PC-9 (cell line): ENCODE measurements at regions not wholly inside any gene's neighbourhood (a gene's known extent, or its start where the extent isn't known, plus 50 kb on each side); places are given as distances from the start of the nearest gene placed in this dataset.
"Not testable (repeated sequence)": the region's sequence is repeated elsewhere in the genome, so short reads cannot be mapped to it uniquely, and the experiment has no call there.

Experiments
- BruUV-seq: library from RNA; stranded (reverse); fragments of 400-500 nt; replicated peaks from 2 replicates; lab custom pipeline; 2021; lab: Mats Ljungman, UMichigan
- CTCF ChIA-PET: fragments of 300-600 bp; sonication (Branson Sonifier 250); formaldehyde crosslinking; loops from one replicate; lab custom pipeline; 2022; ENCODE audit warnings: antibody characterized with exemption; lab: Charles Lee
- POLR2A ChIA-PET: fragments of 300-600 bp; sonication (Branson Sonifier 250); formaldehyde crosslinking; loops from one replicate; lab custom pipeline; 2022; ENCODE audit warnings: antibody characterized with exemption; ENCODE audit not compliant: unreplicated experiment; lab: Charles Lee
- DNase-seq, 2 experiments: peaks; one replicate each; pipeline versions ENCODE4 v3.0.0 to v3.0.0-alpha.2; 2015 to 2022; ENCODE audit warnings: mixed read lengths in 1 of 2
- H2AFZ ChIP-seq: fragments of 200-600 bp; sonication (generic); 2 replicates; pipeline ENCODE4 v1.8.1; 2017; ENCODE audit warnings: antibody characterized with exemption
- H3F3A ChIP-seq: fragments of 200-600 bp; sonication (generic); 2 replicates; pipeline ENCODE4 v1.8.1; 2017; ENCODE audit warnings: antibody characterized with exemption, mild to moderate bottlenecking, low read depth; ENCODE audit not compliant: insufficient read depth
- H3K27ac ChIP-seq: fragments of 200-600 bp; sonication (generic); 2 replicates; pipeline ENCODE4 v1.6.1; 2016; ENCODE audit warnings: mixed run types
- H3K27me3 ChIP-seq: fragments of 200-600 bp; sonication (generic); 2 replicates; pipeline ENCODE4 v1.6.1; 2016; ENCODE audit warnings: low read depth, mixed run types; ENCODE audit not compliant: insufficient read depth
- H3K36me3 ChIP-seq: fragments of 200-600 bp; sonication (generic); 2 replicates; pipeline ENCODE4 v1.6.1; 2016; ENCODE audit warnings: low read depth, mixed run types
- H3K4me1 ChIP-seq: fragments of 200-600 bp; sonication (generic); replicated peaks from 2 replicates; pipeline ENCODE4 v1.6.1; 2016; ENCODE audit warnings: mixed run types; ENCODE audit not compliant: insufficient read depth
- H3K4me2 ChIP-seq: fragments of 200-600 bp; sonication (generic); 2 replicates; pipeline ENCODE4 v1.6.1; 2017; ENCODE audit warnings: mixed run types
- H3K4me3 ChIP-seq: fragments of 200-600 bp; sonication (generic); 2 replicates; pipeline ENCODE4 v1.6.1; 2016; ENCODE audit warnings: mixed run types
- H3K79me2 ChIP-seq: fragments of 200-600 bp; sonication (generic); 2 replicates; pipeline ENCODE4 v1.6.1; 2017; ENCODE audit warnings: low read depth, mixed run types
- H3K9me2 ChIP-seq: fragments of 200-600 bp; sonication (generic); 2 replicates; pipeline ENCODE4 v1.8.1; 2017; ENCODE audit warnings: mild to moderate bottlenecking; ENCODE audit not compliant: insufficient read depth
- H3K9me3 ChIP-seq: fragments of 200-600 bp; sonication (generic); 2 replicates; pipeline ENCODE4 v1.8.1; 2016; ENCODE audit warnings: low read depth; ENCODE audit not compliant: insufficient read depth
- H4K20me1 ChIP-seq: fragments of 200-600 bp; sonication (generic); 2 replicates; pipeline ENCODE4 v1.8.1; 2017; ENCODE audit not compliant: insufficient read depth
- EZH2 ChIP-seq: fragments of 200-600 bp; sonication (generic); IDR thresholded peaks from 2 replicates; pipeline ENCODE4 v1.8.0; 2017; ENCODE audit warnings: antibody characterized with exemption, low read depth
- intact Hi-C: fragments of 100-400 bp; cut with micrococcal nuclease; formaldehyde crosslinking; loops from one replicate; pipeline ENCODE4 v1.10.0; 2022; ENCODE audit not compliant: unreplicated experiment
- TF ChIP-seq, protein P1 (sequence below): fragments of 200-600 bp; sonication (generic); conservative IDR thresholded peaks from 2 replicates; pipeline ENCODE4 v1.6.1; 2017; ENCODE audit warnings: mixed run types, antibody characterized with exemption, mild to moderate bottlenecking, moderate library complexity

- H3K9me3 ChIP-seq, result peaks cover 19% of the 10 kb centered on the region
- peak overlapping the region; percentile 62 for H3K4me2 ChIP-seq
- peak overlapping the region; percentile 85 for H3K27ac ChIP-seq
- no peaks in the 10 kb centered on the region for H3K79me2 ChIP-seq
- H3K36me3 ChIP-seq, result no peaks in the 10 kb centered on the region
- POLR2A ChIA-PET, result interaction anchor here (0.5 kb wide), 1 partner anchor 30 kb away, joined by 4 read pairs; no protein-coding TSS in a partner anchor
- TF ChIP-seq EZH2, result no peak
- TF ChIP-seq, protein P1, sequence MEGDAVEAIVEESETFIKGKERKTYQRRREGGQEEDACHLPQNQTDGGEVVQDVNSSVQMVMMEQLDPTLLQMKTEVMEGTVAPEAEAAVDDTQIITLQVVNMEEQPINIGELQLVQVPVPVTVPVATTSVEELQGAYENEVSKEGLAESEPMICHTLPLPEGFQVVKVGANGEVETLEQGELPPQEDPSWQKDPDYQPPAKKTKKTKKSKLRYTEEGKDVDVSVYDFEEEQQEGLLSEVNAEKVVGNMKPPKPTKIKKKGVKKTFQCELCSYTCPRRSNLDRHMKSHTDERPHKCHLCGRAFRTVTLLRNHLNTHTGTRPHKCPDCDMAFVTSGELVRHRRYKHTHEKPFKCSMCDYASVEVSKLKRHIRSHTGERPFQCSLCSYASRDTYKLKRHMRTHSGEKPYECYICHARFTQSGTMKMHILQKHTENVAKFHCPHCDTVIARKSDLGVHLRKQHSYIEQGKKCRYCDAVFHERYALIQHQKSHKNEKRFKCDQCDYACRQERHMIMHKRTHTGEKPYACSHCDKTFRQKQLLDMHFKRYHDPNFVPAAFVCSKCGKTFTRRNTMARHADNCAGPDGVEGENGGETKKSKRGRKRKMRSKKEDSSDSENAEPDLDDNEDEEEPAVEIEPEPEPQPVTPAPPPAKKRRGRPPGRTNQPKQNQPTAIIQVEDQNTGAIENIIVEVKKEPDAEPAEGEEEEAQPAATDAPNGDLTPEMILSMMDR, result no peak
- H3K4me3 ChIP-seq, result peak overlapping the region; percentile 19; the same call in 1 of the 2 replicates
- no peak overlapping the region for H2AFZ ChIP-seq
- no peaks in the 10 kb centered on the region for H3K27me3 ChIP-seq
- H3K4me1 ChIP-seq, result peaks cover 56% of the 10 kb centered on the region
- TSS peak; percentile 99 for BruUV-seq
- no peaks in the 10 kb centered on the region for H4K20me1 ChIP-seq
- no peaks in the 10 kb centered on the region for H3K9me2 ChIP-seq
- DNase-seq, result peak; percentile 66 to 99
- peaks cover 25% of the 10 kb centered on the region for H3F3A ChIP-seq
- intact Hi-C loops, result loop anchor here (1.0 kb wide), 2 partner anchors 8 to 60 kb away; no protein-coding TSS in a partner anchor
- CTCF ChIA-PET, result no interaction called here
Observed at GRCh38 chr11:122197066-122197987, 81.3 kb upstream of the BLID start.

DNA sequence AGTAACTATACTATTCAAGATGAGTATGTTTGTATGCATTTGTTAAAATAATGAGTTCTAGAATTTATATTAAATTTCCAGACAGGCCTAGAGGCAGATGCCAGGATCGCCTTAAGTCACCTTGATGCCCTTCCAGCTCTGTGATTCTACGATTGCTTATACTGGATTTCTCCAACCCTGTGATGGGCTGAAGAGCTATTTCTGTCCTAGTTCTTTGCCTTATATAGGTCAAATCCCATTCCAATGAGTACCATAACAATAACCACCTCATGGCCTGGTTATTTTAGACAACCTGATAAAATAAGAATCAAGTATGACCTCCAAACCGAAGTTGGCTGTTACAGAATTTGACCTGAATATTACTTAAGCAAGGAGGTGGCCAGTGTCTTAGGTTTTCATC is 79.8 kb upstream of the BLID start:
- Histone ChIP-seq H3K4me3 (no peak overlapping the region), H3K79me2 (no peaks in the 10 kb centered on the region), H3K4me1 (peaks cover 60% of the 10 kb centered on the region), H3K9me3 (peaks cover 25% of the 10 kb centered on the region), H3K27ac (peak overlapping the region; percentile 85), H4K20me1 (no peaks in the 10 kb centered on the region), H3K9me2 (no peaks in the 10 kb centered on the region), H3K4me2 (peak overlapping the region; percentile 62; the same call in 1 of the 2 replicates), H3F3A (peaks cover 25% of the 10 kb centered on the region), H2AFZ (no peak overlapping the region), H3K27me3 (no peaks in the 10 kb centered on the region), H3K36me3 (0 out of 2 replicates have a peak, but pooled peaks cover under 1% of the 10 kb centered on the region)
- ChIA-PET POLR2A (no interaction called here), CTCF (no interaction called here)
- BruUV-seq, result no TSS peak
- intact Hi-C loops, result no loop called here
- TF ChIP-seq, protein P1, result no peak
- TF ChIP-seq EZH2, result no peak
- no peak for DNase-seq

DNA sequence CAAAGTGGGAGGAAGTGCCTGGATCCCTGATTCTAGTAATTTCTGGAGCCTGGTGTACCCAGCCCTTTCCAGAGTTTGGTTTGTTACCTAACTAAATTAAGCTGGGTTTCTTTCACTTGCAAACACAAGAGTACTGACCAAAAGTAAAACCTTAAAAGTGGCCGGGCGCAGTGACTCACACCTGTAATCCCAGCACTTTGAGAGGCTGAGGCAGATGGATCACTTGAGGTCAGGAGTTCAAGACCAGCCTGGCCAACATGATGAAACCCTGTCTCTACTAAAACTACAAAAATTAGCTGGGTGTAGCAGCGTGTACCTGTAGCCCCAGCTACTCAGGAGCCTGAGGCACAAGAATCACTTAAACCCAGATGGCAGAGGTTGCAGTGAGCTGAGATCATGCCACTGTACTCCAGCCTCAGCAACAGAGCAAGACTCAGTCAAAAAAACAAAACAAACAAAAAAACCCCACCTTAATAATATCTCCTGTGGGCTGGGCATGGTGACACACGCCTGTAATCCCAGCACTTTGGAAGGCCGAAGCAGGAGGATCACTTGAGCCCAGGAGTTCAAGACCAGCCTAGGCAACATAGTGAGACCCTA is 78.0 kb upstream of the BLID start:
- not testable (repeated sequence) for H3K4me2 ChIP-seq, H3K79me2 ChIP-seq

More for the DNA sequence above, 78.0 kb upstream of the BLID start:
- CTCF ChIA-PET, intact Hi-C loops, H3K9me2 ChIP-seq, H3K4me3 ChIP-seq, H4K20me1 ChIP-seq, H2AFZ ChIP-seq, BruUV-seq, H3K36me3 ChIP-seq, H3K27me3 ChIP-seq: not testable (repeated sequence)
- POLR2A ChIA-PET, result interaction anchor here (0.6 kb wide), 2 partner anchors 25 to 667 kb away, joined by 3 to 6 read pairs; no protein-coding TSS in a partner anchor
- peaks cover 18% of the 10 kb centered on the region for H3K9me3 ChIP-seq
- peaks cover 73% of the 10 kb centered on the region for H3K4me1 ChIP-seq
- H3F3A ChIP-seq, result peaks cover 40% of the 10 kb centered on the region
- H3K27ac ChIP-seq, result peak overlapping the region; percentile 42
- DNase-seq, result peak in 1 of 2 experiments; percentile 65
